GM23338 (cell line): ENCODE measurements at regions not wholly inside any gene's neighbourhood (a gene's known extent, or its start where the extent isn't known, plus 50 kb on each side); places are given as distances from the start of the nearest gene placed in this dataset.

Experiments
- ATAC-seq: fragments of 200-7000 bp; cut with Tn5 transposase; 3 replicates; pipeline ENCODE4 v1.9.1; 2020
- DNase-seq: peaks from one replicate; pipeline ENCODE4 v3.0.0-alpha.2; 2015; ENCODE audit warnings: low spot score
- H2AFZ ChIP-seq: fragments of 200-600 bp; sonication (generic); 2 replicates; pipeline ENCODE4 v1.8.0; 2016; ENCODE audit warnings: antibody characterized with exemption, mild to moderate bottlenecking, moderate library complexity
- H3F3A ChIP-seq: fragments of 200-600 bp; sonication (generic); replicated peaks from 2 replicates; pipeline ENCODE4 v1.8.0; 2017; ENCODE audit warnings: antibody characterized with exemption, mixed run types, low read depth
- H3K27ac ChIP-seq: fragments of 200-600 bp; sonication (generic); 2 replicates; pipeline ENCODE4 v1.6.1; 2016; ENCODE audit warnings: low read depth
- H3K27me3 ChIP-seq: fragments of 200-600 bp; sonication (generic); 2 replicates; pipeline ENCODE4 v1.8.0; 2016; ENCODE audit warnings: mild to moderate bottlenecking, mixed run types, moderate library complexity; ENCODE audit not compliant: insufficient read depth
- H3K36me3 ChIP-seq: fragments of 200-600 bp; sonication (generic); 2 replicates; pipeline ENCODE4 v1.8.0; 2016; ENCODE audit warnings: mild to moderate bottlenecking; ENCODE audit not compliant: insufficient read depth
- H3K4me1 ChIP-seq: fragments of 200-600 bp; sonication (generic); 2 replicates; pipeline ENCODE4 v1.8.0; 2016; ENCODE audit warnings: mild to moderate bottlenecking, moderate library complexity; ENCODE audit not compliant: insufficient read depth
- H3K4me2 ChIP-seq: fragments of 200-600 bp; sonication (generic); 2 replicates; pipeline ENCODE4 v1.7.1; 2017; ENCODE audit warnings: mixed run types
- H3K4me3 ChIP-seq: fragments of 200-600 bp; sonication (generic); 2 replicates; pipeline ENCODE4 v1.6.1; 2016; ENCODE audit warnings: mixed run types
- H3K79me2 ChIP-seq: fragments of 200-600 bp; sonication (generic); replicated peaks from 2 replicates; pipeline ENCODE4 v1.8.0; 2017; ENCODE audit warnings: mild to moderate bottlenecking; ENCODE audit not compliant: insufficient read depth
- H3K9me2 ChIP-seq: fragments of 200-600 bp; sonication (generic); 2 replicates; pipeline ENCODE4 v1.8.0; 2017; ENCODE audit not compliant: insufficient read depth
- H4K20me1 ChIP-seq: fragments of 200-600 bp; sonication (generic); replicated peaks from 2 replicates; pipeline ENCODE4 v1.8.0; 2017; ENCODE audit warnings: mild to moderate bottlenecking; ENCODE audit not compliant: insufficient read depth
- H3K27ac Mint-ChIP-seq: 2 replicates; pipeline ENCODE4 v1.8.0; 2020; ENCODE audit warnings: inconsistent platforms, mild to moderate bottlenecking, moderate library complexity, mixed read lengths
- H3K27me3 Mint-ChIP-seq: 3 replicates; pipeline ENCODE4 v1.8.0; 2022; ENCODE audit warnings: low read depth, mild to moderate bottlenecking, moderate library complexity, mixed read lengths, inconsistent platforms; ENCODE audit not compliant: insufficient read depth, poor library complexity
- H3K36me3 Mint-ChIP-seq: 3 replicates; pipeline ENCODE4 v1.8.0; 2021; ENCODE audit warnings: low read depth, mild to moderate bottlenecking, inconsistent platforms, moderate library complexity, mixed read lengths
- H3K4me1 Mint-ChIP-seq: 3 replicates; pipeline ENCODE4 v1.8.0; 2020; ENCODE audit warnings: mild to moderate bottlenecking, inconsistent platforms, mixed read lengths
- H3K4me3 Mint-ChIP-seq: 3 replicates; pipeline ENCODE4 v1.8.0; 2021; ENCODE audit warnings: moderate library complexity, mild to moderate bottlenecking, inconsistent platforms, mixed read lengths
- H3K9me3 Mint-ChIP-seq: 3 replicates; pipeline ENCODE4 v1.8.0; 2020; ENCODE audit warnings: moderate library complexity, mild to moderate bottlenecking, inconsistent platforms, mixed read lengths
- EZH2 ChIP-seq: fragments of 200-600 bp; sonication (generic); IDR thresholded peaks from one replicate; pipeline ENCODE4 v1.8.0; 2017; ENCODE audit warnings: antibody characterized with exemption, mild to moderate bottlenecking, low read depth; ENCODE audit not compliant: unreplicated experiment
- EZH2phosphoT487 ChIP-seq: fragments of 200-600 bp; sonication (generic); IDR thresholded peaks from one replicate; pipeline ENCODE4 v1.8.1; 2018; ENCODE audit warnings: antibody characterized with exemption; ENCODE audit not compliant: unreplicated experiment
- JUNB ChIP-seq: IDR thresholded peaks from one replicate; pipeline ENCODE4 v1.6.1; 2016; ENCODE audit warnings: antibody characterized with exemption; ENCODE audit not compliant: unreplicated experiment
- NANOG ChIP-seq: IDR thresholded peaks from 2 replicates; pipeline ENCODE4 v1.6.1; 2016; ENCODE audit warnings: antibody characterized with exemption, borderline replicate concordance
- POLR2AphosphoS5 ChIP-seq: IDR thresholded peaks from 2 replicates; pipeline ENCODE4 v1.6.1; 2016; ENCODE audit warnings: antibody characterized with exemption, low read depth
- STAT1 ChIP-seq: IDR thresholded peaks from one replicate; pipeline ENCODE4 v1.6.1; 2016; ENCODE audit warnings: antibody characterized with exemption; ENCODE audit not compliant: unreplicated experiment
- ZNF114 ChIP-seq: fragments of 250-450 bp; sonication (Bioruptor Pico); IDR thresholded peaks from 2 replicates; pipeline ENCODE4 v1.5.0; 2020; ENCODE audit warnings: mild to moderate bottlenecking, moderate library complexity
- ZNF331 ChIP-seq: fragments of 250-450 bp; sonication (Bioruptor Pico); IDR thresholded peaks from 2 replicates; pipeline ENCODE4 v1.5.0; 2020; ENCODE audit warnings: low read depth, mild to moderate bottlenecking, moderate library complexity
- TF ChIP-seq, protein P1 (sequence below): IDR thresholded peaks from 2 replicates; pipeline ENCODE4 v1.6.1; 2016; ENCODE audit warnings: antibody characterized with exemption
- TF ChIP-seq, protein P2 (sequence below): IDR thresholded peaks from one replicate; pipeline ENCODE4 v1.6.1; 2018; ENCODE audit warnings: antibody characterized with exemption; ENCODE audit not compliant: unreplicated experiment
- TF ChIP-seq, protein P3 (sequence below), 2 experiments: fragments of 200-600 bp in 1 of 2; sonication (generic) in 1 of 2; conservative IDR thresholded peaks; 2 replicates each; pipeline versions ENCODE4 v1.5.1 to v1.6.1; 2016 to 2017; ENCODE audit warnings: antibody characterized with exemption in 2 of 2, low read depth in 2 of 2, mild to moderate bottlenecking in 2 of 2, moderate library complexity in 1 of 2
- TF ChIP-seq, protein P4 (sequence below): fragments of 250-450 bp; sonication (Bioruptor Pico); IDR thresholded peaks from 2 replicates; pipeline ENCODE4 v1.5.0; 2020; ENCODE audit warnings: mild to moderate bottlenecking, moderate library complexity

DNA sequence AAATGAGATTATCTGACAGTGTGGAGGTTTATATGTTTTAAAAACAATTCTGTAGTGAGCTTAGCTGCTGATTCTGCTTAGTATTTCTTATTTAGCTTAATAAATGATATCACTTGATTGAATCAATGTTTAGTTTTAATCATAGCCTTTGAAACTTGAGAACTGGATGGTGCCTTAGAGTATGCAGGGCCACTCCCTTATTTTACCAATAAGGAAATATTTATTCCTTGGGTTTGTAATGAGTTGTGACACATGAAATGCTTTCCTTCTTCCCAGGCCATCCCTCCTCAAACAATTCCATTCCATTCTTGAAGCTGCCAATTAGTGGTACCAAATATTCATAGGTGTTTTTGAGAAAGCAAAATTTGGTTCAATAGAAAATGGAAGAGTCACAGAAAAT, 183.8 kb upstream of the DCC start:
- Mint-ChIP-seq H3K36me3 (no peaks in the 10 kb centered on the region), H3K4me1 (peaks cover 3% of the 10 kb centered on the region; the same call in 2 of the 3 replicates), H3K27ac (no peak overlapping the region), H3K9me3 (peaks cover 6% of the 10 kb centered on the region; the same call in 1 of the 3 replicates), H3K27me3 (no peaks in the 10 kb centered on the region), H3K4me3 (no peak overlapping the region)
- Histone ChIP-seq H3K9me2 (peaks cover 9% of the 10 kb centered on the region), H3K79me2 (no peaks in the 10 kb centered on the region), H4K20me1 (no peaks in the 10 kb centered on the region), H3K27me3 (no peaks in the 10 kb centered on the region), H3K36me3 (no peaks in the 10 kb centered on the region), H3F3A (no peaks in the 10 kb centered on the region), H3K27ac (no peak overlapping the region), H3K4me1 (no peaks in the 10 kb centered on the region), H3K4me2 (no peak overlapping the region), H3K4me3 (no peak overlapping the region), H2AFZ (no peak overlapping the region)
- TF ChIP-seq NANOG, result no peak
- TF ChIP-seq, protein P1, sequence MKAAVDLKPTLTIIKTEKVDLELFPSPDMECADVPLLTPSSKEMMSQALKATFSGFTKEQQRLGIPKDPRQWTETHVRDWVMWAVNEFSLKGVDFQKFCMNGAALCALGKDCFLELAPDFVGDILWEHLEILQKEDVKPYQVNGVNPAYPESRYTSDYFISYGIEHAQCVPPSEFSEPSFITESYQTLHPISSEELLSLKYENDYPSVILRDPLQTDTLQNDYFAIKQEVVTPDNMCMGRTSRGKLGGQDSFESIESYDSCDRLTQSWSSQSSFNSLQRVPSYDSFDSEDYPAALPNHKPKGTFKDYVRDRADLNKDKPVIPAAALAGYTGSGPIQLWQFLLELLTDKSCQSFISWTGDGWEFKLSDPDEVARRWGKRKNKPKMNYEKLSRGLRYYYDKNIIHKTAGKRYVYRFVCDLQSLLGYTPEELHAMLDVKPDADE, result no peak
- TF ChIP-seq JUNB, result no peak
- TF ChIP-seq POLR2AphosphoS5, result no peak
- no peak for TF ChIP-seq EZH2
- TF ChIP-seq, protein P2, sequence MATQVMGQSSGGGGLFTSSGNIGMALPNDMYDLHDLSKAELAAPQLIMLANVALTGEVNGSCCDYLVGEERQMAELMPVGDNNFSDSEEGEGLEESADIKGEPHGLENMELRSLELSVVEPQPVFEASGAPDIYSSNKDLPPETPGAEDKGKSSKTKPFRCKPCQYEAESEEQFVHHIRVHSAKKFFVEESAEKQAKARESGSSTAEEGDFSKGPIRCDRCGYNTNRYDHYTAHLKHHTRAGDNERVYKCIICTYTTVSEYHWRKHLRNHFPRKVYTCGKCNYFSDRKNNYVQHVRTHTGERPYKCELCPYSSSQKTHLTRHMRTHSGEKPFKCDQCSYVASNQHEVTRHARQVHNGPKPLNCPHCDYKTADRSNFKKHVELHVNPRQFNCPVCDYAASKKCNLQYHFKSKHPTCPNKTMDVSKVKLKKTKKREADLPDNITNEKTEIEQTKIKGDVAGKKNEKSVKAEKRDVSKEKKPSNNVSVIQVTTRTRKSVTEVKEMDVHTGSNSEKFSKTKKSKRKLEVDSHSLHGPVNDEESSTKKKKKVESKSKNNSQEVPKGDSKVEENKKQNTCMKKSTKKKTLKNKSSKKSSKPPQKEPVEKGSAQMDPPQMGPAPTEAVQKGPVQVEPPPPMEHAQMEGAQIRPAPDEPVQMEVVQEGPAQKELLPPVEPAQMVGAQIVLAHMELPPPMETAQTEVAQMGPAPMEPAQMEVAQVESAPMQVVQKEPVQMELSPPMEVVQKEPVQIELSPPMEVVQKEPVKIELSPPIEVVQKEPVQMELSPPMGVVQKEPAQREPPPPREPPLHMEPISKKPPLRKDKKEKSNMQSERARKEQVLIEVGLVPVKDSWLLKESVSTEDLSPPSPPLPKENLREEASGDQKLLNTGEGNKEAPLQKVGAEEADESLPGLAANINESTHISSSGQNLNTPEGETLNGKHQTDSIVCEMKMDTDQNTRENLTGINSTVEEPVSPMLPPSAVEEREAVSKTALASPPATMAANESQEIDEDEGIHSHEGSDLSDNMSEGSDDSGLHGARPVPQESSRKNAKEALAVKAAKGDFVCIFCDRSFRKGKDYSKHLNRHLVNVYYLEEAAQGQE, result no peak
- no peak for TF ChIP-seq STAT1
- TF ChIP-seq, protein P3, sequence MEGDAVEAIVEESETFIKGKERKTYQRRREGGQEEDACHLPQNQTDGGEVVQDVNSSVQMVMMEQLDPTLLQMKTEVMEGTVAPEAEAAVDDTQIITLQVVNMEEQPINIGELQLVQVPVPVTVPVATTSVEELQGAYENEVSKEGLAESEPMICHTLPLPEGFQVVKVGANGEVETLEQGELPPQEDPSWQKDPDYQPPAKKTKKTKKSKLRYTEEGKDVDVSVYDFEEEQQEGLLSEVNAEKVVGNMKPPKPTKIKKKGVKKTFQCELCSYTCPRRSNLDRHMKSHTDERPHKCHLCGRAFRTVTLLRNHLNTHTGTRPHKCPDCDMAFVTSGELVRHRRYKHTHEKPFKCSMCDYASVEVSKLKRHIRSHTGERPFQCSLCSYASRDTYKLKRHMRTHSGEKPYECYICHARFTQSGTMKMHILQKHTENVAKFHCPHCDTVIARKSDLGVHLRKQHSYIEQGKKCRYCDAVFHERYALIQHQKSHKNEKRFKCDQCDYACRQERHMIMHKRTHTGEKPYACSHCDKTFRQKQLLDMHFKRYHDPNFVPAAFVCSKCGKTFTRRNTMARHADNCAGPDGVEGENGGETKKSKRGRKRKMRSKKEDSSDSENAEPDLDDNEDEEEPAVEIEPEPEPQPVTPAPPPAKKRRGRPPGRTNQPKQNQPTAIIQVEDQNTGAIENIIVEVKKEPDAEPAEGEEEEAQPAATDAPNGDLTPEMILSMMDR (conservative IDR thresholded peaks at IDR 0.05; ENCODE audit: low read depth in 2 of 2), result no peak
- no peak for TF ChIP-seq EZH2phosphoT487
- TF ChIP-seq ZNF331 (CRISPR knock-in tag), result no peak
- TF ChIP-seq ZNF114 (CRISPR knock-in tag), result no peak
- TF ChIP-seq, protein P4, sequence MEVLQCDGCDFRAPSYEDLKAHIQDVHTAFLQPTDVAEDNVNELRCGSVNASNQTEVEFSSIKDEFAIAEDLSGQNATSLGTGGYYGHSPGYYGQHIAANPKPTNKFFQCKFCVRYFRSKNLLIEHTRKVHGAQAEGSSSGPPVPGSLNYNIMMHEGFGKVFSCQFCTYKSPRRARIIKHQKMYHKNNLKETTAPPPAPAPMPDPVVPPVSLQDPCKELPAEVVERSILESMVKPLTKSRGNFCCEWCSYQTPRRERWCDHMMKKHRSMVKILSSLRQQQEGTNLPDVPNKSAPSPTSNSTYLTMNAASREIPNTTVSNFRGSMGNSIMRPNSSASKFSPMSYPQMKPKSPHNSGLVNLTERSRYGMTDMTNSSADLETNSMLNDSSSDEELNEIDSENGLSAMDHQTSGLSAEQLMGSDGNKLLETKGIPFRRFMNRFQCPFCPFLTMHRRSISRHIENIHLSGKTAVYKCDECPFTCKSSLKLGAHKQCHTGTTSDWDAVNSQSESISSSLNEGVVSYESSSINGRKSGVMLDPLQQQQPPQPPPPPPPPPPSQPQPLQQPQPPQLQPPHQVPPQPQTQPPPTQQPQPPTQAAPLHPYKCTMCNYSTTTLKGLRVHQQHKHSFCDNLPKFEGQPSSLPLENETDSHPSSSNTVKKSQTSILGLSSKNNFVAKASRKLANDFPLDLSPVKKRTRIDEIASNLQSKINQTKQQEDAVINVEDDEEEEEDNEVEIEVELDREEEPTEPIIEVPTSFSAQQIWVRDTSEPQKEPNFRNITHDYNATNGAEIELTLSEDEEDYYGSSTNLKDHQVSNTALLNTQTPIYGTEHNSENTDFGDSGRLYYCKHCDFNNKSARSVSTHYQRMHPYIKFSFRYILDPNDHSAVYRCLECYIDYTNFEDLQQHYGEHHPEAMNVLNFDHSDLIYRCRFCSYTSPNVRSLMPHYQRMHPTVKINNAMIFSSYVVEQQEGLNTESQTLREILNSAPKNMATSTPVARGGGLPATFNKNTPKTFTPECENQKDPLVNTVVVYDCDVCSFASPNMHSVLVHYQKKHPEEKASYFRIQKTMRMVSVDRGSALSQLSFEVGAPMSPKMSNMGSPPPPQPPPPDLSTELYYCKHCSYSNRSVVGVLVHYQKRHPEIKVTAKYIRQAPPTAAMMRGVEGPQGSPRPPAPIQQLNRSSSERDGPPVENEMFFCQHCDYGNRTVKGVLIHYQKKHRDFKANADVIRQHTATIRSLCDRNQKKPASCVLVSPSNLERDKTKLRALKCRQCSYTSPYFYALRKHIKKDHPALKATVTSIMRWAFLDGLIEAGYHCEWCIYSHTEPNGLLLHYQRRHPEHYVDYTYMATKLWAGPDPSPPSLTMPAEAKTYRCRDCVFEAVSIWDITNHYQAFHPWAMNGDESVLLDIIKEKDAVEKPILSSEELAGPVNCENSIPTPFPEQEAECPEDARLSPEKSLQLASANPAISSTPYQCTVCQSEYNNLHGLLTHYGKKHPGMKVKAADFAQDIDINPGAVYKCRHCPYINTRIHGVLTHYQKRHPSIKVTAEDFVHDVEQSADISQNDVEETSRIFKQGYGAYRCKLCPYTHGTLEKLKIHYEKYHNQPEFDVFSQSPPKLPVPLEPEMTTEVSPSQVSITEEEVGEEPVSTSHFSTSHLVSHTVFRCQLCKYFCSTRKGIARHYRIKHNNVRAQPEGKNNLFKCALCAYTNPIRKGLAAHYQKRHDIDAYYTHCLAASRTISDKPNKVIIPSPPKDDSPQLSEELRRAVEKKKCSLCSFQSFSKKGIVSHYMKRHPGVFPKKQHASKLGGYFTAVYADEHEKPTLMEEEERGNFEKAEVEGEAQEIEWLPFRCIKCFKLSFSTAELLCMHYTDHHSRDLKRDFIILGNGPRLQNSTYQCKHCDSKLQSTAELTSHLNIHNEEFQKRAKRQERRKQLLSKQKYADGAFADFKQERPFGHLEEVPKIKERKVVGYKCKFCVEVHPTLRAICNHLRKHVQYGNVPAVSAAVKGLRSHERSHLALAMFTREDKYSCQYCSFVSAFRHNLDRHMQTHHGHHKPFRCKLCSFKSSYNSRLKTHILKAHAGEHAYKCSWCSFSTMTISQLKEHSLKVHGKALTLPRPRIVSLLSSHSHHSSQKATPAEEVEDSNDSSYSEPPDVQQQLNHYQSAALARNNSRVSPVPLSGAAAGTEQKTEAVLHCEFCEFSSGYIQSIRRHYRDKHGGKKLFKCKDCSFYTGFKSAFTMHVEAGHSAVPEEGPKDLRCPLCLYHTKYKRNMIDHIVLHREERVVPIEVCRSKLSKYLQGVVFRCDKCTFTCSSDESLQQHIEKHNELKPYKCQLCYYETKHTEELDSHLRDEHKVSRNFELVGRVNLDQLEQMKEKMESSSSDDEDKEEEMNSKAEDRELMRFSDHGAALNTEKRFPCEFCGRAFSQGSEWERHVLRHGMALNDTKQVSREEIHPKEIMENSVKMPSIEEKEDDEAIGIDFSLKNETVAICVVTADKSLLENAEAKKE (CRISPR knock-in tag), result no peak
- DNase-seq, result no peak
- no peak for ATAC-seq
